ENCODE measurements at regions not wholly inside any gene's neighbourhood (a gene's known extent, or its start where the extent isn't known, plus 50 kb on each side); places are given as distances from the start of the nearest gene placed in this dataset.
"Not testable (repeated sequence)": the region's sequence is repeated elsewhere in the genome, so short reads cannot be mapped to it uniquely, and the experiment has no call there.

DNA sequence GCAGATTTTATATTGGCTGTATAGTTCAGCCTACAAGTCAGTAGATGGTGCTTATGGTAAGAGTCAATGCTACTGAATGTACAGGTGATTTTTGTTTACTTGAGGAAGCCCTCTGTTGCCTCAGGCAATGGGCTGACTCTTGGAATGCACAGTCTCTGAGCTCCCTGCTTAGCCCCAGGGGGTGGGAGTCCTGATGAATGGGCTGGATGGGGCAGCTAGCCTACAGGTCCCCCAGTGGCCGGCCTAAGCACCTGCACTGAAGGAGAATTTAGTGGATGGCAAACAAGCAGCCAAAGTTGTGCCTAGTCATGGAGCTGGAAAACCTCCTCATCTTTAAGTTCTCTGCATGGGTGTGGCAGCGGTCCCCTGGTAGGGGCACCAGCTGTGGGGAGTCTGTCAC is 101.8 kb upstream of the CXorf51B start:
- 81% methylated on average over 2 of the region's 2 CpGs for WGBS
- no peak for DNase-seq (ENCODE audit: low spot score)
- H3K27ac ChIP-seq (ENCODE audit: low read depth in 1 of 2, low read length in 2 of 2): no peak overlapping the region
- no peaks in the 10 kb centered on the region for H3K36me3 ChIP-seq (ENCODE audit: control insufficient read depth in 4 of 4, insufficient read depth in 3 of 4, low read depth in 1 of 4, low read length in 3 of 4)
- H3K4me1 ChIP-seq (ENCODE audit: control insufficient read depth in 4 of 4, insufficient read depth in 4 of 4, low read length in 3 of 4): no peaks in the 10 kb centered on the region
- no peak overlapping the region for H3K9ac ChIP-seq (ENCODE audit: low read depth in 1 of 2, low read length in 2 of 2)
- TF ChIP-seq, protein P1, sequence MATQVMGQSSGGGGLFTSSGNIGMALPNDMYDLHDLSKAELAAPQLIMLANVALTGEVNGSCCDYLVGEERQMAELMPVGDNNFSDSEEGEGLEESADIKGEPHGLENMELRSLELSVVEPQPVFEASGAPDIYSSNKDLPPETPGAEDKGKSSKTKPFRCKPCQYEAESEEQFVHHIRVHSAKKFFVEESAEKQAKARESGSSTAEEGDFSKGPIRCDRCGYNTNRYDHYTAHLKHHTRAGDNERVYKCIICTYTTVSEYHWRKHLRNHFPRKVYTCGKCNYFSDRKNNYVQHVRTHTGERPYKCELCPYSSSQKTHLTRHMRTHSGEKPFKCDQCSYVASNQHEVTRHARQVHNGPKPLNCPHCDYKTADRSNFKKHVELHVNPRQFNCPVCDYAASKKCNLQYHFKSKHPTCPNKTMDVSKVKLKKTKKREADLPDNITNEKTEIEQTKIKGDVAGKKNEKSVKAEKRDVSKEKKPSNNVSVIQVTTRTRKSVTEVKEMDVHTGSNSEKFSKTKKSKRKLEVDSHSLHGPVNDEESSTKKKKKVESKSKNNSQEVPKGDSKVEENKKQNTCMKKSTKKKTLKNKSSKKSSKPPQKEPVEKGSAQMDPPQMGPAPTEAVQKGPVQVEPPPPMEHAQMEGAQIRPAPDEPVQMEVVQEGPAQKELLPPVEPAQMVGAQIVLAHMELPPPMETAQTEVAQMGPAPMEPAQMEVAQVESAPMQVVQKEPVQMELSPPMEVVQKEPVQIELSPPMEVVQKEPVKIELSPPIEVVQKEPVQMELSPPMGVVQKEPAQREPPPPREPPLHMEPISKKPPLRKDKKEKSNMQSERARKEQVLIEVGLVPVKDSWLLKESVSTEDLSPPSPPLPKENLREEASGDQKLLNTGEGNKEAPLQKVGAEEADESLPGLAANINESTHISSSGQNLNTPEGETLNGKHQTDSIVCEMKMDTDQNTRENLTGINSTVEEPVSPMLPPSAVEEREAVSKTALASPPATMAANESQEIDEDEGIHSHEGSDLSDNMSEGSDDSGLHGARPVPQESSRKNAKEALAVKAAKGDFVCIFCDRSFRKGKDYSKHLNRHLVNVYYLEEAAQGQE (IDR thresholded peaks at IDR 0.05): no peak
- TF ChIP-seq FOXA2 (IDR thresholded peaks at IDR 0.05) (no peak), TAF1 (conservative IDR thresholded peaks at IDR 0.05) (no peak), HNF4A (conservative IDR thresholded peaks at IDR 0.05) (no peak), FOXA1 (IDR thresholded peaks at IDR 0.05) (no peak), NR2F2 (IDR thresholded peaks at IDR 0.05) (no peak), JUND (IDR thresholded peaks at IDR 0.05) (no peak), SP1 (IDR thresholded peaks at IDR 0.05) (no peak), RAD21 (IDR thresholded peaks at IDR 0.05) (no peak)
- TF ChIP-seq, protein P2, sequence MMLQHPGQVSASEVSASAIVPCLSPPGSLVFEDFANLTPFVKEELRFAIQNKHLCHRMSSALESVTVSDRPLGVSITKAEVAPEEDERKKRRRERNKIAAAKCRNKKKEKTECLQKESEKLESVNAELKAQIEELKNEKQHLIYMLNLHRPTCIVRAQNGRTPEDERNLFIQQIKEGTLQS (IDR thresholded peaks at IDR 0.05): no peak
- TF ChIP-seq, protein P3, sequence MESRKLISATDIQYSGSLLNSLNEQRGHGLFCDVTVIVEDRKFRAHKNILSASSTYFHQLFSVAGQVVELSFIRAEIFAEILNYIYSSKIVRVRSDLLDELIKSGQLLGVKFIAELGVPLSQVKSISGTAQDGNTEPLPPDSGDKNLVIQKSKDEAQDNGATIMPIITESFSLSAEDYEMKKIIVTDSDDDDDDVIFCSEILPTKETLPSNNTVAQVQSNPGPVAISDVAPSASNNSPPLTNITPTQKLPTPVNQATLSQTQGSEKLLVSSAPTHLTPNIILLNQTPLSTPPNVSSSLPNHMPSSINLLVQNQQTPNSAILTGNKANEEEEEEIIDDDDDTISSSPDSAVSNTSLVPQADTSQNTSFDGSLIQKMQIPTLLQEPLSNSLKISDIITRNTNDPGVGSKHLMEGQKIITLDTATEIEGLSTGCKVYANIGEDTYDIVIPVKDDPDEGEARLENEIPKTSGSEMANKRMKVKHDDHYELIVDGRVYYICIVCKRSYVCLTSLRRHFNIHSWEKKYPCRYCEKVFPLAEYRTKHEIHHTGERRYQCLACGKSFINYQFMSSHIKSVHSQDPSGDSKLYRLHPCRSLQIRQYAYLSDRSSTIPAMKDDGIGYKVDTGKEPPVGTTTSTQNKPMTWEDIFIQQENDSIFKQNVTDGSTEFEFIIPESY (IDR thresholded peaks at IDR 0.05): no peak
- TF ChIP-seq, protein P4, sequence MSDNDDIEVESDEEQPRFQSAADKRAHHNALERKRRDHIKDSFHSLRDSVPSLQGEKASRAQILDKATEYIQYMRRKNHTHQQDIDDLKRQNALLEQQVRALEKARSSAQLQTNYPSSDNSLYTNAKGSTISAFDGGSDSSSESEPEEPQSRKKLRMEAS (IDR thresholded peaks at IDR 0.05): no peak
- no peaks in the 10 kb centered on the region for H3K27me3 ChIP-seq (ENCODE audit: control insufficient read depth in 4 of 4, insufficient read depth in 4 of 4, low read length in 3 of 4)
- no peak overlapping the region for H3K4me3 ChIP-seq (ENCODE audit: low read depth in 1 of 3, low read length in 3 of 3)
- no peaks in the 10 kb centered on the region for H3K9me3 ChIP-seq (ENCODE audit: control insufficient read depth in 4 of 4, low read length in 3 of 4)

DNA sequence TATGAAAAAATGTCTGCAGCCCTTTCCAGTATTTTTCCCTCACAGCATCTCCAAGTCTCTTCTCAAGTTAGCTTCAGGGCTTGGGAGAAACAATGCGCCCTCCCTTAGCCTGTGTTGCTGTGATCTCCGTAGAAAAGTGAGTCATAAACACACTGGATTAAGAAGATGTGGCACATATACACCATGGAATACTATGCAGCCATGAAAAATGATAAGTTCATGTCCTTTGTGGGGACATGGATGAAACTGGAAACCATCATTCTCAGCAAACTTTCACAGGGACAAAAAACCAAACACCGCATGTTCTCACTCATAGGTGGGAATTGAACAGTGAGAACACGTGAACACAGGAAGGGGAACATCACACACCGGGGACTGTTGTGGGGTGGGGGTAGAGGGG is 100.7 kb upstream of the CXorf51B start:
- 89% methylated on average over 5 of the region's 5 CpGs for WGBS
- H3K4me1 ChIP-seq (ENCODE audit: control insufficient read depth in 4 of 4, insufficient read depth in 4 of 4, low read length in 3 of 4); H3K27ac ChIP-seq (ENCODE audit: low read depth in 1 of 2, low read length in 2 of 2); H3K9ac ChIP-seq (ENCODE audit: low read depth in 1 of 2, low read length in 2 of 2); H3K4me3 ChIP-seq (ENCODE audit: low read depth in 1 of 3, low read length in 3 of 3); H3K9me3 ChIP-seq (ENCODE audit: control insufficient read depth in 4 of 4, low read length in 3 of 4); DNase-seq (ENCODE audit: low spot score); H3K27me3 ChIP-seq (ENCODE audit: control insufficient read depth in 4 of 4, insufficient read depth in 4 of 4, low read length in 3 of 4); H3K36me3 ChIP-seq (ENCODE audit: control insufficient read depth in 4 of 4, insufficient read depth in 3 of 4, low read depth in 1 of 4, low read length in 3 of 4): not testable (repeated sequence)

DNA sequence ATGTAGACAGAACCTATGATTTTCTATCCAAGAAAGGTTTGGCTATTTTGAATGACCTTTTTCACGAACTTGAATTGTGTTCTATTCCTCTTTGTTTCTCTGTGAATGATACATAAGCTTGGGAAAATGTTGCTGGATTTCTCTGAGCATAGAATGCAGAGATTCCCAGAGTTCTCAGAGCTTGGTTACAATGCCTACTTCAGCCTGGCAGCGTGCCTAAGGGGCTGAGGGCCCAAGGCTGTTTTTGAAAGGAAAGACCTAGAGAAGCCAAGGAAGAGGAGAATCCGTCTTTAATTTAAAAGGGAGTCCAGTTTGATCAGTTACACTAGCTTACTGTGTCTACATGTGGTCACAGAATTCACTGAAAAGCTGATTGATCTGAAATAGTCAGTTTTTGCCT is 55.3 kb upstream of the CXorf51B start:
- WGBS: 37% methylated on average over 3 of the region's 3 CpGs
- TF ChIP-seq, protein P2 (IDR thresholded peaks at IDR 0.05): no peak
- TF ChIP-seq SP1 (IDR thresholded peaks at IDR 0.05) (no peak), TAF1 (conservative IDR thresholded peaks at IDR 0.05) (no peak), NR2F2 (IDR thresholded peaks at IDR 0.05) (no peak), HNF4A (conservative IDR thresholded peaks at IDR 0.05) (no peak)
- TF ChIP-seq, protein P4 (IDR thresholded peaks at IDR 0.05): no peak
- TF ChIP-seq, protein P5, sequence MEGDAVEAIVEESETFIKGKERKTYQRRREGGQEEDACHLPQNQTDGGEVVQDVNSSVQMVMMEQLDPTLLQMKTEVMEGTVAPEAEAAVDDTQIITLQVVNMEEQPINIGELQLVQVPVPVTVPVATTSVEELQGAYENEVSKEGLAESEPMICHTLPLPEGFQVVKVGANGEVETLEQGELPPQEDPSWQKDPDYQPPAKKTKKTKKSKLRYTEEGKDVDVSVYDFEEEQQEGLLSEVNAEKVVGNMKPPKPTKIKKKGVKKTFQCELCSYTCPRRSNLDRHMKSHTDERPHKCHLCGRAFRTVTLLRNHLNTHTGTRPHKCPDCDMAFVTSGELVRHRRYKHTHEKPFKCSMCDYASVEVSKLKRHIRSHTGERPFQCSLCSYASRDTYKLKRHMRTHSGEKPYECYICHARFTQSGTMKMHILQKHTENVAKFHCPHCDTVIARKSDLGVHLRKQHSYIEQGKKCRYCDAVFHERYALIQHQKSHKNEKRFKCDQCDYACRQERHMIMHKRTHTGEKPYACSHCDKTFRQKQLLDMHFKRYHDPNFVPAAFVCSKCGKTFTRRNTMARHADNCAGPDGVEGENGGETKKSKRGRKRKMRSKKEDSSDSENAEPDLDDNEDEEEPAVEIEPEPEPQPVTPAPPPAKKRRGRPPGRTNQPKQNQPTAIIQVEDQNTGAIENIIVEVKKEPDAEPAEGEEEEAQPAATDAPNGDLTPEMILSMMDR (IDR thresholded peaks at IDR 0.05; ENCODE audit: low read depth, low read length, missing input control): no peak
- TF ChIP-seq, protein P3 (IDR thresholded peaks at IDR 0.05): no peak

More for the DNA sequence above, 55.3 kb upstream of the CXorf51B start:
- no peak overlapping the region for H3K9ac ChIP-seq (ENCODE audit: low read depth in 1 of 2, low read length in 2 of 2)
- peaks cover 1 to 10% (median 6%) of the 10 kb centered on the region in 4 donors for H3K4me1 ChIP-seq (ENCODE audit: control insufficient read depth in 4 of 4, insufficient read depth in 4 of 4, low read length in 3 of 4)
- no peak overlapping the region for H3K27ac ChIP-seq (ENCODE audit: low read depth in 1 of 2, low read length in 2 of 2)
- DNase-seq (ENCODE audit: low spot score): no peak
- peaks cover 0 to 4% (median 0%) of the 10 kb centered on the region in 4 donors for H3K27me3 ChIP-seq (ENCODE audit: control insufficient read depth in 4 of 4, insufficient read depth in 4 of 4, low read length in 3 of 4)
- no peaks in the 10 kb centered on the region for H3K9me3 ChIP-seq (ENCODE audit: control insufficient read depth in 4 of 4, low read length in 3 of 4)
- H3K36me3 ChIP-seq (ENCODE audit: control insufficient read depth in 4 of 4, insufficient read depth in 3 of 4, low read depth in 1 of 4, low read length in 3 of 4): no peaks in the 10 kb centered on the region
- H3K4me3 ChIP-seq (ENCODE audit: low read depth in 1 of 3, low read length in 3 of 3): no peak overlapping the region

Measured in liver (tissue), 8 donors.